ENCODE measurements at regions not wholly inside any gene's neighbourhood (a gene's known extent, or its start where the extent isn't known, plus 50 kb on each side); places are given as distances from the start of the nearest gene placed in this dataset.

- DNase-seq (ENCODE audit: extremely low spot score in 2 of 2) = no peak
Observed at GRCh38 chr2:23249348-23249747, 135.6 kb upstream of the KLHL29 start.

GRCh38 chr2:23250371-23250770 lies 134.6 kb upstream of the KLHL29 start:
- Histone ChIP-seq H3K27ac (no peak overlapping the region), H3K27me3 (no peaks in the 10 kb centered on the region), H3K36me3 (no peaks in the 10 kb centered on the region), H3K9me3 (no peaks in the 10 kb centered on the region), H3K4me1 (no peaks in the 10 kb centered on the region), H3K4me3 (no peak overlapping the region)
- no peak for DNase-seq (ENCODE audit: extremely low spot score in 2 of 2)
- TF ChIP-seq POLR2AphosphoS5 (IDR thresholded peaks at IDR 0.05; ENCODE audit: insufficient read depth in 1 of 2, low read depth in 1 of 2) (no peak), POLR2A (IDR thresholded peaks at IDR 0.05) (no peak)
- intact Hi-C loops (cut with DNase I) = no loop called here

More at GRCh38 chr2:23249348-23249747, 135.6 kb upstream of the KLHL29 start:
- no peaks in the 10 kb centered on the region for H3K36me3 ChIP-seq
- no peak overlapping the region for H3K4me3 ChIP-seq
- H3K4me1 ChIP-seq = no peaks in the 10 kb centered on the region
- H3K27me3 ChIP-seq = no peaks in the 10 kb centered on the region
- TF ChIP-seq, protein P1, sequence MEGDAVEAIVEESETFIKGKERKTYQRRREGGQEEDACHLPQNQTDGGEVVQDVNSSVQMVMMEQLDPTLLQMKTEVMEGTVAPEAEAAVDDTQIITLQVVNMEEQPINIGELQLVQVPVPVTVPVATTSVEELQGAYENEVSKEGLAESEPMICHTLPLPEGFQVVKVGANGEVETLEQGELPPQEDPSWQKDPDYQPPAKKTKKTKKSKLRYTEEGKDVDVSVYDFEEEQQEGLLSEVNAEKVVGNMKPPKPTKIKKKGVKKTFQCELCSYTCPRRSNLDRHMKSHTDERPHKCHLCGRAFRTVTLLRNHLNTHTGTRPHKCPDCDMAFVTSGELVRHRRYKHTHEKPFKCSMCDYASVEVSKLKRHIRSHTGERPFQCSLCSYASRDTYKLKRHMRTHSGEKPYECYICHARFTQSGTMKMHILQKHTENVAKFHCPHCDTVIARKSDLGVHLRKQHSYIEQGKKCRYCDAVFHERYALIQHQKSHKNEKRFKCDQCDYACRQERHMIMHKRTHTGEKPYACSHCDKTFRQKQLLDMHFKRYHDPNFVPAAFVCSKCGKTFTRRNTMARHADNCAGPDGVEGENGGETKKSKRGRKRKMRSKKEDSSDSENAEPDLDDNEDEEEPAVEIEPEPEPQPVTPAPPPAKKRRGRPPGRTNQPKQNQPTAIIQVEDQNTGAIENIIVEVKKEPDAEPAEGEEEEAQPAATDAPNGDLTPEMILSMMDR (IDR thresholded peaks at IDR 0.05) = no peak
- TF ChIP-seq POLR2A (IDR thresholded peaks at IDR 0.05) = no peak
- no peak for TF ChIP-seq POLR2AphosphoS5 (IDR thresholded peaks at IDR 0.05; ENCODE audit: insufficient read depth in 1 of 2, low read depth in 1 of 2)
- no peak overlapping the region for H3K27ac ChIP-seq
- no peaks in the 10 kb centered on the region for H3K9me3 ChIP-seq
- intact Hi-C loops (cut with DNase I) = no loop called here

- Histone ChIP-seq H3K9me3 (no peaks in the 10 kb centered on the region), H3K4me1 (no peaks in the 10 kb centered on the region), H3K4me3 (no peak overlapping the region), H3K27me3 (no peaks in the 10 kb centered on the region), H3K36me3 (no peaks in the 10 kb centered on the region), H3K27ac (no peak overlapping the region)
- intact Hi-C loops (cut with DNase I) = no loop called here
- TF ChIP-seq POLR2AphosphoS5 (IDR thresholded peaks at IDR 0.05; ENCODE audit: insufficient read depth in 1 of 2, low read depth in 1 of 2) (no peak), POLR2A (IDR thresholded peaks at IDR 0.05) (no peak)
- TF ChIP-seq, protein P1 (IDR thresholded peaks at IDR 0.05) = no peak
- DNase-seq (ENCODE audit: extremely low spot score in 2 of 2) = no peak
Observed at GRCh38 chr2:23256643-23257042, 128.3 kb upstream of the KLHL29 start.

- TF ChIP-seq, protein P1 (IDR thresholded peaks at IDR 0.05) = no peak
- no peak for TF ChIP-seq POLR2A (IDR thresholded peaks at IDR 0.05)
- no peak for TF ChIP-seq POLR2AphosphoS5 (IDR thresholded peaks at IDR 0.05; ENCODE audit: insufficient read depth in 1 of 2, low read depth in 1 of 2)
- Histone ChIP-seq H3K4me1 (no peaks in the 10 kb centered on the region), H3K27ac (no peak overlapping the region), H3K4me3 (no peak overlapping the region), H3K9me3 (no peaks in the 10 kb centered on the region), H3K36me3 (no peaks in the 10 kb centered on the region), H3K27me3 (no peaks in the 10 kb centered on the region)
- intact Hi-C loops (cut with DNase I) = no loop called here
- DNase-seq (ENCODE audit: extremely low spot score in 2 of 2) = no peak
Observed at GRCh38 chr2:23260621-23261020, 124.4 kb upstream of the KLHL29 start.

DNA sequence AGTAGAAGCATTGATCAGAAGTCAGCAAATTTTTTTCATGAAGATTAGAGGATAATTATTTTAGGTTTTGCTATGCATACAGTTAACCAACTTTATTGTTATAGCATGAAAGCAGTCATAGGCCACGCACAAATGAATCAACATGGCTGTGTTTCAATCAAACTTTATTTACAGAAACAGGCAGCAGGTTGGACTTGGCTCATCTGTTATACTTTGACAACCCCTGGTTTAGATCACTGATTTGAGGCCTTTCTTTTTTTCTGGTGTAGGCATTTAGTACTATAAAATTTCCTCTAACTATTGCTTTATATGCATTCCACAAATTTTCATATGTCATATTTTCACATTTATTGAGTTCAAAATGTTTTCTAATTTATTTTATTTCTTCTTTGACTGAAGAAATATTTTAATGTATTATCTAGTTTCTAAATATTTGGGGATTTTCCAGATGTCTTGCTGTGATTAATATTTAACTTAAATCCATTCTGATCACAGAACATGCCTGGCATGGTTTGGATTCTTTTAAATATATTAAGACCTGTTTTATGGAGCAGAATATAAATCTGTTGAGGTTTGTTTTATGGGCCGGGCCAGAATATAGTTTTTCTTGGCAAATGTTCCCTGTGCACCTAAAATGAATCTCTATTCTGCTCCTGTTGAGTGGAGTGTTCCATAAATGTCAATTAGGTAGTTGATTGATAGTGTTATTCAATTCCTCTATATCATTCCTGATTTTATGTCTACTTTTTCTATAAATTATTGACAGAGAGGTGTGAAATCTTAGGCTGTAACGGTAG lies 116.3 kb upstream of the KLHL29 start:
- intact Hi-C loops (cut with DNase I) = no loop called here
- Histone ChIP-seq H3K27me3 (no peaks in the 10 kb centered on the region), H3K9me3 (no peaks in the 10 kb centered on the region), H3K27ac (no peak overlapping the region), H3K4me1 (no peaks in the 10 kb centered on the region), H3K36me3 (no peaks in the 10 kb centered on the region), H3K4me3 (no peak overlapping the region)
- TF ChIP-seq, protein P1 (IDR thresholded peaks at IDR 0.05) = no peak
- TF ChIP-seq POLR2A (IDR thresholded peaks at IDR 0.05) (no peak), POLR2AphosphoS5 (IDR thresholded peaks at IDR 0.05; ENCODE audit: insufficient read depth in 1 of 2, low read depth in 1 of 2) (no peak)
- no peak for DNase-seq (ENCODE audit: extremely low spot score in 2 of 2)

All from vagina (tissue), 2 donors.